ENCODE measurements at regions not wholly inside any gene's neighbourhood (a gene's known extent, or its start where the extent isn't known, plus 50 kb on each side); places are given as distances from the start of the nearest gene placed in this dataset.

DNA sequence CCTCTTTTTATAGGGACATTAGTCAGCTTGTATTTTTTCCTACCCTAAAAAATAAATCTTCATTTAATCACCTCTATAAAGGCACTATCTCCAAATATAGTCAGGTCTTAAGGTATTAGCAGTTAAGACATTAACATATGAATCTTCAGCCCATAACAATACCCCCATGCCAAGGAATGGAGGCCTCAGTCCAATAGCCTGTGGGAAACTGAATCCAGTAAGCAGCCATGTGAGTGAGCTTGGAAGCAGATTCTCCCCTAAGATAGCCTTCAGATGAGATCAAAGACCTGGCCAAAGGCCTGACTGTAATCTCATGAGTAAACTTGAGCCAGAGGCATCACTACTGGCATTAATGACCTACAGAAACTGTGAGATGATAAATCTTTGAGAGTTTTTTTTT is 232.1 kb upstream of the SYT10 start:
- Histone ChIP-seq H3K36me3 (replicated peaks) (no peaks in the 10 kb centered on the region), H3K4me1 (peaks cover 29% of the 10 kb centered on the region), H3K4me3 (no peak overlapping the region), H3K27me3 (ENCODE audit: low read depth) (no peaks in the 10 kb centered on the region), H3K9me3 (no peaks in the 10 kb centered on the region; the same call in 1 of the 2 replicates)
- DNase-seq (ENCODE audit: low spot score in 2 of 2), result peak; percentile 67 to 83
- in situ Hi-C loops (cut with MboI; ENCODE audit: low sequenced_read_pairs), result no loop called here

DNA sequence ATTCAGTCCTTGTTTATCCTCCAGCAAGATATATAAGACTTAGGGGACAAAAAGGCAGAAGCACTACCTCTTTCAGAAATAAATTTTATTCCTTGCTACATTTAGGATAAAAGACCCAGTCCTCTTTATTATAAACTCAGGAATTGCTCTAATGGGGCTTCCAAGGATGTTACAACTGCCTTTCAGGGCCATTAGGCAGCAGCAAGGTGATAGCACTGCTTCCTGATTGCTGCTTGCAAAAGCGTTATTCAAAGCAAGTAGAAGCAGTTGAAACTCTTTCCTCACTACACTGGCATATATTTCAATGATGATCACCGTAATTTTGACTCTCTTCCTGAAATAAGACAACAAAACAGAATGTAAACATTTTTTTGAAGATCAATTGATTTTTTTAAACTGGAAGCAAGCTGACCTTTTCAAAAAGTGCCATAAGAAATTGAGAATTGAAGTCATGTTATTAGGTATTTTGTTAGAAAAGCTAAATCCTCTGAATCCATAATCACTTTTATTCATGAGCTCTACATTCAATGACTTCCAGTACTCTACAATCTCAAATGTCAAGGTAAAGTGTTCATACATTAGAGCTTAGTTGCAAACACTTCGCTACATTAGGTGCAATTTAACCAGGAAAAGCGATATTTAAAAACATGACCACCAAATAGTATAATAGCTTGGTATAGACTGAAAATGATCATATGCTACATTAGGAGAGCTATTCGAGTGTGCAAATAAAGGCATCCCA is 233.4 kb upstream of the SYT10 start:
- no peak for DNase-seq (ENCODE audit: low spot score in 2 of 2)
- in situ Hi-C loops (cut with MboI; ENCODE audit: low sequenced_read_pairs), result no loop called here
- Histone ChIP-seq H3K9me3 (no peaks in the 10 kb centered on the region; the same call in 1 of the 2 replicates), H3K4me1 (peaks cover 29% of the 10 kb centered on the region), H3K27me3 (ENCODE audit: low read depth) (no peaks in the 10 kb centered on the region), H3K36me3 (replicated peaks) (no peaks in the 10 kb centered on the region), H3K4me3 (no peak overlapping the region)

DNA sequence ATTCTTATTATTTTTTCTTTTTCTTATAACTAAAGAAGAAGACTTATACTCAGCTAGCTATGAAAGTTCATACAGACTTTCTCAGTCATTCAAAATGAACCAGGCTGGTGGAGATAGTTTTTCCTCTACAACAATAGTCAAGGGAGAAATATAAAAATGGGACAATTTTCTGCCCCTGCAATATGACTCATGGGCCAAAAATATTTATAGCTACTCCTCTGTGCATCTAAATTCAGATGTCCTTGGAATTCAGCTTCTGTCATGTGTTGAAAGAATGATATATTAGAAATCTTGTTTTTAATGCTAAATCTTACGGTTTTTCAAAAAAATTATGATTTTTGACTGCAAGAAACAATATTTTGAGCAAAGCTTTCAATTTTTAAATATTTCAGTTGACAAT is 237.2 kb upstream of the SYT10 start:
- no peak for DNase-seq (ENCODE audit: low spot score in 2 of 2)
- H3K4me3 ChIP-seq, result no peak overlapping the region
- H3K27me3 ChIP-seq (ENCODE audit: low read depth), result no peaks in the 10 kb centered on the region
- H3K4me1 ChIP-seq, result peaks cover 8% of the 10 kb centered on the region
- no peaks in the 10 kb centered on the region for H3K36me3 ChIP-seq (replicated peaks)
- in situ Hi-C loops (cut with MboI; ENCODE audit: low sequenced_read_pairs), result no loop called here
- no peaks in the 10 kb centered on the region; the same call in 1 of the 2 replicates for H3K9me3 ChIP-seq

DNA sequence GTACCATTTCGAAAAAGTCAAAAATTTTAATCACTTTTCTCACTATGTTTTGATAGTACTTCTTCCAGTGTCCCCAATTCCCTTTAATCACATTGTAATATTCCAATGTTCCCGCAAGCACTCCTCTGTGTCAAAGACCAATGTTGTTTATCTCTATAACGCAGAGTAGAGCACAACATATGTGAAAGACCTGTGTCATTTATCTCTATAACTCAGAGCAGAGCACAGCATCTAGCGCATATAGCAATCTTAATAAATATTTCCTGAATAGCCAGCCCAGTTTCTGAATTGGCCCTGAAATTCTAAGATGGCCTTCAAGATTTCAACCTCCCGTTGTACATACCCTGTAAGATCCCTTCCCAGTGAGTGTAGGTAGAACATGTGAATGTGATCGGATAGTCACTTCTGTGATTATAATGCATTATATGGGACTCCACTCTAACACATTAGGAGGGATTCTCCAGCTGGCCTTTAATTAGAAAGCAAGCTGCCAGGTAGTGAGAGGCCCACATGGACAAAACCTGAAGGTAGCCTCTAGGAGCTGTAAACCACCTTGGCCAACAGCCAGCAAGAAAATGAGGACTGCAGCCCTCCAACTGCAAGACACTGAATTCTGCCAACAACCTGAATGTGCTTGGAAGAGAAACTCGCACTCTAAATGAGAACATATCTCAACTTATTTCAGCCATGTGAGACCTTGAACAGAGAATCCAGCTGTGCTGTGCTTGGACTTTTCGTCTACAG is 238.8 kb upstream of the SYT10 start:
- Histone ChIP-seq H3K4me3 (no peak overlapping the region), H3K9me3 (no peaks in the 10 kb centered on the region), H3K4me1 (no peaks in the 10 kb centered on the region), H3K36me3 (replicated peaks) (no peaks in the 10 kb centered on the region), H3K27me3 (ENCODE audit: low read depth) (no peaks in the 10 kb centered on the region)
- in situ Hi-C loops (cut with MboI; ENCODE audit: low sequenced_read_pairs), result no loop called here
- DNase-seq (ENCODE audit: low spot score in 2 of 2), result no peak

DNA sequence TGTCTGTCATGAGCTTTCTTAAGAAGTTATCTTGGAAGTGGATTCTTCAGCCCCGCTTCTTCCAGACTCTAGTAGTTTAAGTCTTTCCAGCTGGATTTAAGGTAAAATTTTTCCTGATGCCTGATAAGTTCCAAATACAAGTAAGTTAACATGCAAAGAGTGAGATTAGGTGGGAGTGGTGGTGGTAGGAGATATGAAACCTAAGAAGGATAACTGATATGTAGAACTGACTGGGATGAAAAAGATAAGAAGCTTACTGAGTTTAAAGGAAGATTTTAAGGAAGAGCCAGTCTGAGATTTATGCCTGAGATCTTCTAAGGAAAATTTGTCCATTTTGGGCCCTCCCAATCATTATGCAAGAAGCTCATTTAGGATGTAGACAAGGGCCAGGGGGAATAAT is 250.9 kb upstream of the SYT10 start:
- DNase-seq (ENCODE audit: low spot score in 2 of 2), result no peak
- Histone ChIP-seq H3K36me3 (replicated peaks) (no peaks in the 10 kb centered on the region), H3K4me1 (no peaks in the 10 kb centered on the region), H3K9me3 (no peaks in the 10 kb centered on the region), H3K4me3 (no peak overlapping the region), H3K27me3 (ENCODE audit: low read depth) (no peaks in the 10 kb centered on the region)
- in situ Hi-C loops (cut with MboI; ENCODE audit: low sequenced_read_pairs), result no loop called here

DNA sequence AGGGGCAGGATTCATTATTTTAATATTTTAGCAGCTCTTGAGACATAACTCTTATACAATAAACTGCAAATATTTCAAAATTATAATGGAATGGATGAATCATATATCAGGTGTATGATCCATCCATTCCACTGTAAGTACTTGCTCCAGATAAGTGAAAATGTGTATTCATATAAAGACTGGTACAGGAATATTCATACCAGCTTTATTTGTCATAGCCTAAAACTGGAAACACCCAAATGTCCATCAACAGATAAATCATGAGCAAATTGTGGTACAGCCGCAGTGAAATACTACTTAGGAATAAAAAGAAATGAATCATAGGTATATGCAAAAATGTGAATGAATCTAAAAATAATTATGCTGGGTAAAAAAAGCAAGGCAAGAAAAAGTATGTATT is 263.6 kb upstream of the SYT10 start:
- in situ Hi-C loops (cut with MboI; ENCODE audit: low sequenced_read_pairs), result no loop called here
- Histone ChIP-seq H3K4me1 (no peaks in the 10 kb centered on the region), H3K36me3 (replicated peaks) (no peaks in the 10 kb centered on the region), H3K9me3 (no peaks in the 10 kb centered on the region), H3K27me3 (ENCODE audit: low read depth) (no peaks in the 10 kb centered on the region), H3K4me3 (no peak overlapping the region)
- DNase-seq (ENCODE audit: low spot score in 2 of 2), result no peak

DNA sequence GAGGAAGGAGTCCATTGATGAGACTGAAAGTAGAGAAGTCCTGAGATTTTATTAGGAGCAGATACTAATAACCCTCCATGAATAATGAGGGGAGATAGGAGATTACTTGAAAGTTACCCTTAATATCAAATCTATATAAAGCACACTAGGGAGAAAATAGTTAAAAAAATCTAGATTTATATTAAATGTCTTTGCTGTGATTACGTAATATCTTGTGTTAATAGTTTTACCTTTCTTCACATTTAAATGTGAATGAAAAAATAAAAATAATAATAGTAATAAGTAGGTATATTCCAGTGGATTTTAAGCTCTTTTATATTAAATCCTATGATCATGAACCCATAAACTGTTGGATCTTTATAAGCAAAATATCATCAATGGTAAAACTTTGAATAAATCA is 267.3 kb upstream of the SYT10 start:
- Histone ChIP-seq H3K27me3 (ENCODE audit: low read depth) (peaks cover 2% of the 10 kb centered on the region; the same call in 1 of the 2 replicates), H3K36me3 (replicated peaks) (no peaks in the 10 kb centered on the region), H3K4me3 (no peak overlapping the region), H3K4me1 (no peaks in the 10 kb centered on the region), H3K9me3 (no peaks in the 10 kb centered on the region)
- in situ Hi-C loops (cut with MboI; ENCODE audit: low sequenced_read_pairs), result no loop called here
- DNase-seq (ENCODE audit: low spot score in 2 of 2), result no peak

DNA sequence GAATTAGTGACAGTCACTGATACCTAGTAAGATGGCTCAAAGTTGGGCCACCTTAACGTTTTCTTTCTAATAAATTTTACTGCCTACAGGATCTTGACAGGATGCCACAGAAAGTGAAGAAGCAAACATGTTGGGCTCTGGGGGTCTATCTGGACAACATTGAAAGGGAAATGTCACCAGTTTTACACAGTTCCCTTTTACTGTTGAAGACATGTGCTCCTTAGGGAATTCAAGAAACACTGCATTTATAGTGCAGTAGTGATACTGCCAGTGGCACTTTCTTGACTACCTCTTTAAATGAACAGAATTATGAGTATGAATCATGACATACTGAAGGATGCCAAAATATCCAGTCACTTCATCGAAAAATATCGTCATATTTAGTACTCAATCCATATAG is 269.3 kb upstream of the SYT10 start:
- H3K4me1 ChIP-seq, result no peaks in the 10 kb centered on the region
- H3K36me3 ChIP-seq (replicated peaks), result no peaks in the 10 kb centered on the region
- no peaks in the 10 kb centered on the region for H3K9me3 ChIP-seq
- DNase-seq (ENCODE audit: low spot score in 2 of 2), result no peak
- peaks cover 4% of the 10 kb centered on the region; the same call in 1 of the 2 replicates for H3K27me3 ChIP-seq (ENCODE audit: low read depth)
- no peak overlapping the region for H3K4me3 ChIP-seq
- in situ Hi-C loops (cut with MboI; ENCODE audit: low sequenced_read_pairs), result no loop called here

DNA sequence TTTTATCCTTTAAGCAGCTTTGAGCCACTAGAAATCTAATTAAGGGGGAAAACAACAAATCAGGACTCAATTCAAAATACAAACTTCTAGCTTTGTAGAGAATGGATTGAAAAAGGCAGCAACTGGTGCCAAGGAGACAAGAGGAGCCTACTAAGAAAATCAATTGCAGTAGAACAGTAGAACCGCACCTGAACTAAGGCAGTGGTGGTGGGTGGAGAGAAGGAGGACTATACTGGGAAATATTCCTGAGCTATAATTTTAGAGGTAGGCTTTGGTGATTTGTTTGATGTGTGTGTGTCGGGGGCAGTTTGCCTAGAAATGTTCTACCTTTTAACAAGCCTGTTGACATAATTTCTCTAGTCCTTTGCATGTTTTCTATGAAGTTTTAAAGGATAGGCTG is 270.9 kb upstream of the SYT10 start:
- Histone ChIP-seq H3K27me3 (ENCODE audit: low read depth) (peaks cover 4% of the 10 kb centered on the region; the same call in 1 of the 2 replicates), H3K36me3 (replicated peaks) (no peaks in the 10 kb centered on the region), H3K4me1 (no peaks in the 10 kb centered on the region), H3K4me3 (no peak overlapping the region), H3K9me3 (no peaks in the 10 kb centered on the region)
- no peak for DNase-seq (ENCODE audit: low spot score in 2 of 2)
- in situ Hi-C loops (cut with MboI; ENCODE audit: low sequenced_read_pairs), result no loop called here

DNA sequence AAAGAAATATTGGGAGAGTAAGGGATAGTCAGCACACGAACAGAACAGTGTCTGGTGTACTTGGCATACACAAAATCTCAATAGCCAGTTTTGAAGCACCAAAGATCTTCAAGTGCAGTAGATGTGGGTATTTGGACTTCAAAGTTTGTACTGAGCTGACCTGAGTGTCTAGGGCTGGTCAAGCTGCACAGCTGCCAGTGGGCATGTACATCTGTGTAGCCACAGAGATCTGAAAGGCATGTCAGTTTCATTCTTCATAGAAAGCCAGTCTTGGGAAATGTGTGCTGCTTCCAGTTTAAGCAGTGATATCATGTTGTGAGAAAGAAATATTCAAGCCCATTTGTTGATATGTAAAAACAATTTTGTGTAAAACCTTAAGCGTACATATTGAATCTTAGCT is 279.0 kb upstream of the SYT10 start:
- no peaks in the 10 kb centered on the region for H3K27me3 ChIP-seq (ENCODE audit: low read depth)
- H3K4me3 ChIP-seq, result no peak overlapping the region
- DNase-seq (ENCODE audit: low spot score in 2 of 2), result no peak
- no peaks in the 10 kb centered on the region for H3K4me1 ChIP-seq
- no peaks in the 10 kb centered on the region for H3K9me3 ChIP-seq
- no peaks in the 10 kb centered on the region for H3K36me3 ChIP-seq (replicated peaks)
- in situ Hi-C loops (cut with MboI; ENCODE audit: low sequenced_read_pairs), result no loop called here

DNA sequence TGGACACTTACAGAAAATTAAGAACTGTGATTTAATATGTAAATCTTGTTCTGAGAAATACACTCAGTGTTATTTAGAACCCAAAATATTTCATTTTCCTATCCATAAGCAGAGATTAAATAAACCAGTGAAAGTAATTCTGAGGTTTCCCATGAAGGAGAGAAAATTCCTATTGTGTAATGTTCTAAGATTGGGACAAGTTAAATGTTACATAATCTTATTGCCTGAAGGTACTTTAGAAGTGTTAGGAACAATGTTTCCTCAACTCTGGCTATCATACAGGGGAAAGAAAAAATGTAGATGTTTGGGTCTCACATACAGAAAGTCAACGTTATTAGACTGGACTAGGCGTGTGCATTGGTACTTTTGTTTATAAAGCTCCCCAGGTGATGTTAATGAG is 281.9 kb upstream of the SYT10 start:
- no peak for DNase-seq (ENCODE audit: low spot score in 2 of 2)
- in situ Hi-C loops (cut with MboI; ENCODE audit: low sequenced_read_pairs), result no loop called here

DNA sequence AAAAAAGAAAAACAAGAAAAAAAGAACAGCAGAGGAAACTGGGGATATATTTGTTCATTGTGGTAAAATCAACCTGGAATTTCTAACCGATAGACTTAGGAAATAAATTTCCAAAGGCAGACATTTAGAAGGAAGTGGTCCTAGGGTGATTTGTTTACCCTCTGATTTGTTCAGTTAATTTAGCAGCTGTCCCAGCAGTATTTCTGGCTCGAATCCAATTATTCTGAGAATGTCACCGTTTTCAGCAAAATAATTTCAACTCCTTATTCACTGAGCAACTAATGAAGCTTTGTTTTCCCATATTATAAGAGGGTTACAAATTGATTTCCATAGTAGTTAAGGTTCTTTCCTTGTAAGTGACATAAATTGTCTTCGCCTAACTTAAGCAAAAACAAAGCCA is 285.2 kb upstream of the SYT10 start:
- peaks cover 3% of the 10 kb centered on the region; the same call in 1 of the 2 replicates for H3K9me3 ChIP-seq
- H3K36me3 ChIP-seq (replicated peaks), result no peaks in the 10 kb centered on the region
- no peak for DNase-seq (ENCODE audit: low spot score in 2 of 2)
- no peak overlapping the region for H3K4me3 ChIP-seq
- no peaks in the 10 kb centered on the region for H3K4me1 ChIP-seq
- in situ Hi-C loops (cut with MboI; ENCODE audit: low sequenced_read_pairs), result no loop called here
- H3K27me3 ChIP-seq (ENCODE audit: low read depth), result no peaks in the 10 kb centered on the region

More for the DNA sequence above, 281.9 kb upstream of the SYT10 start:
- Histone ChIP-seq H3K36me3 (replicated peaks) (no peaks in the 10 kb centered on the region), H3K4me1 (no peaks in the 10 kb centered on the region), H3K9me3 (no peaks in the 10 kb centered on the region), H3K27me3 (ENCODE audit: low read depth) (no peaks in the 10 kb centered on the region), H3K4me3 (no peak overlapping the region)

DNA sequence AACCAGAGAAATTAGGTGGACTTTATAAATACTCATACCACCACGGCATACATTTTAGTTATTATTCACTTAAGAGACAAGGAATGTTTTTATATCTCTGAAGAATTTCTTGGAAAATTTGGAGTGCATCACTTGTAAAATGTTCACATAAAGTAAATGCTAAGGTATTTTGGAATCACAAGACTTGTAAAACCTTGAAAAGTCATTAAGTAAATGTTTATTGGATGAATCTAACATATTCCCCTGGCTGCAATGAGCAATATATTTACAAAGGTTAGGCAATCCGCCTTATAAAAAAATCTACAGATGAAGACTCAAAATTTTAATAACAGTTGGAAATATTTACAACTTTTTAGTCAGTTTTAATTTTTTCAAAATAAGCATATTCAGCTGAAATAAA is 287.4 kb upstream of the ALG10 start:
- in situ Hi-C loops (cut with MboI; ENCODE audit: low sequenced_read_pairs), result no loop called here
- Histone ChIP-seq H3K4me3 (no peak overlapping the region), H3K4me1 (no peaks in the 10 kb centered on the region), H3K9me3 (no peaks in the 10 kb centered on the region), H3K36me3 (replicated peaks) (no peaks in the 10 kb centered on the region), H3K27me3 (ENCODE audit: low read depth) (no peaks in the 10 kb centered on the region)
- DNase-seq (ENCODE audit: low spot score in 2 of 2), result no peak

DNA sequence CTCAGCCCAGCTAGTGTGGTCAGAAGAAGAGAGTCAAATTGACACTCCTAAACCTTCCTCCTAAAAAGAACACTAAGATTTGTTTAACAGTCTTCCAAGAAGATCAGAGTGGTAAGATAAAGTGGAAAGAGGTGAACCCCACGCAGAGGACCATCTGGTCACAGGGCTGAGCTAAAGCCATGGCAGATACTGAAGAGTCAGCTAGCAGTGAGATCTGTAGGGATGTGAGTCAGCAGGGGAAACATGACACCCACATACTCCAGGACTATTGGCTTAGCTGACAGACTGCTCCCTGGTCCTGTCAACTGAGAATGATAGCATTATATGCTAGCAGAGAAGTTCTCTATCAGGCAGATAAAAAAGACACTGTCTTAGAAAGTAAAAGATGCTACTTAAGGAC is 269.4 kb upstream of the ALG10 start:
- H3K36me3 ChIP-seq (replicated peaks), result no peaks in the 10 kb centered on the region
- H3K27me3 ChIP-seq (ENCODE audit: low read depth), result no peaks in the 10 kb centered on the region
- no peaks in the 10 kb centered on the region for H3K4me1 ChIP-seq
- no peak overlapping the region for H3K4me3 ChIP-seq
- DNase-seq (ENCODE audit: low spot score in 2 of 2), result no peak
- H3K9me3 ChIP-seq, result no peaks in the 10 kb centered on the region
- in situ Hi-C loops (cut with MboI; ENCODE audit: low sequenced_read_pairs), result no loop called here
